Spleen (tissue), 11 donors: ENCODE measurements at regions not wholly inside any gene's neighbourhood (a gene's known extent, or its start where the extent isn't known, plus 50 kb on each side); places are given as distances from the start of the nearest gene placed in this dataset.

ENCODE experiments used
- DNase-seq: peaks from one replicate; pipeline ENCODE4 v3.0.0-alpha.2; 2020
- H3K27ac ChIP-seq, 8 donors: fragments of 200-600 bp; sonication (generic) in 7 of 8; 1 replicate in 4 of 8; 2 replicates in 4 of 8; pipeline versions ENCODE4 v1.5.0 to v1.8.0; 2016 to 2021; ENCODE audit warnings: inconsistent platforms in 4 of 8, mild to moderate bottlenecking in 4 of 8, moderate library complexity in 1 of 8
- H3K27me3 ChIP-seq, 7 donors: fragments of 200-600 bp; sonication (generic) in 6 of 7; replicated peaks in 1 of 7; 1 replicate in 4 of 7; 2 replicates in 3 of 7; pipeline versions ENCODE4 v1.5.0 to v1.8.0; 2016 to 2021; ENCODE audit warnings: inconsistent platforms in 3 of 7, mild to moderate bottlenecking in 1 of 7
- H3K36me3 ChIP-seq, 6 donors: fragments of 200-600 bp; sonication (generic) in 5 of 6; 1 replicate in 4 of 6; 2 replicates in 2 of 6; pipeline versions ENCODE4 v1.5.0 to v1.8.0; 2016 to 2021; ENCODE audit warnings: inconsistent platforms in 2 of 6
- H3K4me1 ChIP-seq, 6 donors: fragments of 200-600 bp; sonication (generic) in 5 of 6; 1 replicate in 3 of 6; 2 replicates in 3 of 6; pipeline versions ENCODE4 v1.5.0 to v1.8.0; 2016 to 2021; ENCODE audit warnings: inconsistent platforms in 3 of 6
- H3K4me3 ChIP-seq, 8 donors: fragments of 200-600 bp; sonication (generic) in 7 of 8; 1 replicate in 4 of 8; 2 replicates in 4 of 8; pipeline versions ENCODE4 v1.5.0 to v1.8.0; 2016 to 2021; ENCODE audit warnings: inconsistent platforms in 4 of 8, mild to moderate bottlenecking in 4 of 8, moderate library complexity in 2 of 8
- H3K9me3 ChIP-seq, 8 donors: fragments of 200-600 bp; sonication (generic) in 7 of 8; 1 replicate in 4 of 8; 2 replicates in 4 of 8; pipeline versions ENCODE4 v1.5.0 to v1.8.0; 2016 to 2021; ENCODE audit warnings: inconsistent platforms in 4 of 8
- POLR2A ChIP-seq, 3 donors: fragments of 450-650 bp; IDR thresholded peaks; one replicate each; pipeline ENCODE4 v1.5.1; 2017; ENCODE audit warnings: antibody characterized with exemption in 3 of 3, mild to moderate bottlenecking in 1 of 3
- POLR2AphosphoS5 ChIP-seq, 3 donors: sonication (generic); formaldehyde crosslinking; IDR thresholded peaks; one replicate each; pipeline ENCODE4 v1.5.1; 2017; ENCODE audit warnings: antibody characterized with exemption in 3 of 3
- WGBS, 5 donors: extraction: QIAGEN DNeasy Blood & Tissue Kit in 3 of 5; methylation state at CpG; one replicate each; pipeline versions ENCODE4 v1.1.5 to v1.1.7; 2013 to 2018; 5-methylcytosine and 5-hydroxymethylcytosine counted together
- intact Hi-C: fragments of 100-400 bp; cut with DNase I; formaldehyde crosslinking; loops from one replicate; pipeline ENCODE4 v1.15.0; 2023; ENCODE audit warnings: low total_unique reads
- TF ChIP-seq, protein P1 (sequence below), 11 experiments: fragments of 200-600 bp in 7 of 11; fragments of 450-650 bp in 4 of 11; sonication (generic) in 4 of 11; IDR thresholded peaks in 8 of 11; conservative IDR thresholded peaks in 3 of 11; 1 replicate in 7 of 11; 2 replicates in 4 of 11; pipeline versions ENCODE4 v1.4.0 to v1.8.0; 2016 to 2021; ENCODE audit warnings: antibody characterized with exemption in 11 of 11, inconsistent platforms in 4 of 11, mild to moderate bottlenecking in 1 of 11
- donor health status: healthy with polysubstance abuse.
- donor health status: DM: no; HTN: no; CAD: no; lungs with moderate emphysema.
- donor health status: DM: no; HTN: no; CAD: no.
- donor health status: Bipolar disorder and iron deficiency.
- donor health status: healthy.
- donor health status: DM: no; HTN: no; CAD: no.
- donor health status: DM: yes; HTN: yes; CAD: no.

DNA sequence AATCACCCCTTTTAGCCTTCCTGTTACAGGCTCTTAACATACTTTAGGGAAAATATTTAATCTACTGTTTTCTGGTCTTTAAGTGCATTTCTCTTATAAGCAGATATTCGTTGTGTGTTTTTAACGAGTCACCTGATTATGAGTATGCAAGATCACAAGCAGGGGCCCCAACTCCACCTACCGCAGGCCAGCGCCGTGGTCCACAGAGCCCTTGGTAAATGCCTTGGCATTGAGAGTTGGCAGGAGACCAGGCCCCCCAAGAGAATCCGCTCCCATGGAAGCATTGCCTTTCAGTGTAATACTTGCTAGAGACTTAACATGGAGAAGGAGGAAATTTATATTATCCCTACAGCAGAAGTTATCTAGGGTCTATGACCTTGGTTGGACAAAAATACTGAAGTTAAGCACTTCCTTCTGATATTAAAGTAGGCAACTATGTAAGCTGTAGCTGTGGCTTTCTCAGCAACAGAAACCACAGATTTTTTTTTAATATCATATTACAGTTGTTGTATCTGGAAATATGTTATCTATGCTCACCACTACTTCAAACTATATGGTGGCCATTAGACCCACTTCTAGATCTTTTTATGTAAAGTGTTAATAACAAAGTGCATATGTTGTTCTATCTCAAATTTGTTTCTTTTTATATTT, 241.8 kb upstream of the MGAT5 start:
- TF ChIP-seq POLR2AphosphoS5 (IDR thresholded peaks at IDR 0.05) (no peak), POLR2A (IDR thresholded peaks at IDR 0.05) (no peak)
- TF ChIP-seq, protein P1, sequence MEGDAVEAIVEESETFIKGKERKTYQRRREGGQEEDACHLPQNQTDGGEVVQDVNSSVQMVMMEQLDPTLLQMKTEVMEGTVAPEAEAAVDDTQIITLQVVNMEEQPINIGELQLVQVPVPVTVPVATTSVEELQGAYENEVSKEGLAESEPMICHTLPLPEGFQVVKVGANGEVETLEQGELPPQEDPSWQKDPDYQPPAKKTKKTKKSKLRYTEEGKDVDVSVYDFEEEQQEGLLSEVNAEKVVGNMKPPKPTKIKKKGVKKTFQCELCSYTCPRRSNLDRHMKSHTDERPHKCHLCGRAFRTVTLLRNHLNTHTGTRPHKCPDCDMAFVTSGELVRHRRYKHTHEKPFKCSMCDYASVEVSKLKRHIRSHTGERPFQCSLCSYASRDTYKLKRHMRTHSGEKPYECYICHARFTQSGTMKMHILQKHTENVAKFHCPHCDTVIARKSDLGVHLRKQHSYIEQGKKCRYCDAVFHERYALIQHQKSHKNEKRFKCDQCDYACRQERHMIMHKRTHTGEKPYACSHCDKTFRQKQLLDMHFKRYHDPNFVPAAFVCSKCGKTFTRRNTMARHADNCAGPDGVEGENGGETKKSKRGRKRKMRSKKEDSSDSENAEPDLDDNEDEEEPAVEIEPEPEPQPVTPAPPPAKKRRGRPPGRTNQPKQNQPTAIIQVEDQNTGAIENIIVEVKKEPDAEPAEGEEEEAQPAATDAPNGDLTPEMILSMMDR (IDR thresholded peaks at IDR 0.05 in 8 of 11, conservative IDR thresholded peaks at IDR 0.05 in 3 of 11): no peak
- intact Hi-C loops: no loop called here
- no peak for DNase-seq
- Histone ChIP-seq H3K27me3 (no peaks in the 10 kb centered on the region), H3K27ac (no peak overlapping the region), H3K4me3 (no peak overlapping the region), H3K36me3 (no peaks in the 10 kb centered on the region), H3K4me1 (peaks cover 0 to 9% (median 1%) of the 10 kb centered on the region in 6 donors), H3K9me3 (no peaks in the 10 kb centered on the region)
- WGBS, 5 donors: 57 to 85% (median 75%) methylated on average over 6 of the region's 6 CpGs

GRCh38 chr2:134014196-134014960, 239.5 kb upstream of the MGAT5 start:
- H3K4me3 ChIP-seq: no peak overlapping the region
- no peak for DNase-seq
- H3K9me3 ChIP-seq: no peaks in the 10 kb centered on the region
- no peak overlapping the region for H3K27ac ChIP-seq
- intact Hi-C loops: no loop called here
- 86 to 98% (median 94%) methylated on average over 3 of the region's 3 CpGs for WGBS, 5 donors
- peaks cover 0 to 9% (median 1%) of the 10 kb centered on the region in 6 donors for H3K4me1 ChIP-seq
- H3K36me3 ChIP-seq: no peaks in the 10 kb centered on the region
- TF ChIP-seq POLR2AphosphoS5 (IDR thresholded peaks at IDR 0.05) (no peak), POLR2A (IDR thresholded peaks at IDR 0.05) (no peak)
- TF ChIP-seq, protein P1 (IDR thresholded peaks at IDR 0.05 in 8 of 11, conservative IDR thresholded peaks at IDR 0.05 in 3 of 11): no peak
- no peaks in the 10 kb centered on the region for H3K27me3 ChIP-seq

- no peak overlapping the region for H3K27ac ChIP-seq
- H3K9me3 ChIP-seq: no peaks in the 10 kb centered on the region
- WGBS, 5 donors: 77 to 87% (median 86%) methylated on average over 2 of the region's 2 CpGs
- no peak overlapping the region for H3K4me3 ChIP-seq
- TF ChIP-seq, protein P1 (IDR thresholded peaks at IDR 0.05 in 8 of 11, conservative IDR thresholded peaks at IDR 0.05 in 3 of 11): no peak
- no peak for TF ChIP-seq POLR2AphosphoS5 (IDR thresholded peaks at IDR 0.05)
- no peak for TF ChIP-seq POLR2A (IDR thresholded peaks at IDR 0.05)
- no peaks in the 10 kb centered on the region for H3K27me3 ChIP-seq
- intact Hi-C loops: no loop called here
- H3K36me3 ChIP-seq: no peaks in the 10 kb centered on the region
- no peak for DNase-seq
- peaks cover 0 to 28% (median 23%) of the 10 kb centered on the region in 6 donors for H3K4me1 ChIP-seq
Observed at GRCh38 chr2:134019871-134020270, 234.0 kb upstream of the MGAT5 start.

DNA sequence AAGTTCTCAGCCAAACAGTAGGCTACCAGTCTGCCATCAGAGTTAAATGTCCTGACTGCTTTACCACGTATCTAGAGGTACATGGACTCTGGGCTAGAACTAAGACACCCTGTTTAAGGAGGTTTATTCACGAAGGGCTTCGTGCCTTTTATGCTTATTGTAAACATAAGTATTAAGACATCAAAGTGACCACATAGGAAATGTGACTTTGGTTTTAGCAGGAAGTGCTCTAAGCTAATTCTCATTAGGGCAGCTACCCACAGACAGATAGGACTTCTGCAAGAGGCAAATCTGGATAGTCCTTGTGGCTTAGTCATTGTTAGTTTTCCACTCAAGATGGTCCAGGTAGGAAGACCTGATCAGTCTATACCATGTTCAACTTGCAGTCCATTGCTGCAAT, 233.3 kb upstream of the MGAT5 start:
- Histone ChIP-seq H3K9me3 (no peaks in the 10 kb centered on the region), H3K4me1 (peaks cover 0 to 28% (median 23%) of the 10 kb centered on the region in 6 donors), H3K27ac (no peak overlapping the region), H3K27me3 (peaks cover 0 to 3% (median 0%) of the 10 kb centered on the region in 7 donors), H3K36me3 (no peaks in the 10 kb centered on the region), H3K4me3 (no peak overlapping the region)
- TF ChIP-seq, protein P1 (IDR thresholded peaks at IDR 0.05 in 8 of 11, conservative IDR thresholded peaks at IDR 0.05 in 3 of 11): no peak
- TF ChIP-seq POLR2A (IDR thresholded peaks at IDR 0.05) (no peak), POLR2AphosphoS5 (IDR thresholded peaks at IDR 0.05) (no peak)
- no peak for DNase-seq
- intact Hi-C loops: no loop called here
- 39 to 46% (median 42%) methylated on average over 3 of the region's 3 CpGs for WGBS, 5 donors
